ENCODE measurements at regions not wholly inside any gene's neighbourhood (a gene's known extent, or its start where the extent isn't known, plus 50 kb on each side); places are given as distances from the start of the nearest gene placed in this dataset.

GRCh38 chr18:29169599-29169998 is 992.7 kb upstream of the CDH2 start:
- DNase-seq (ENCODE audit: low read depth in 2 of 2): no peak

GRCh38 chr18:29164993-29165599 is 988.2 kb upstream of the CDH2 start:
- DNase-seq (ENCODE audit: low read depth in 2 of 2): peak; percentile 63 to 84

- DNase-seq (ENCODE audit: low read depth in 2 of 2): peak; percentile 70 to 92
Observed at GRCh38 chr18:29164020-29164706, 987.2 kb upstream of the CDH2 start.

GRCh38 chr18:29163596-29163995 is 986.7 kb upstream of the CDH2 start:
- DNase-seq (ENCODE audit: low read depth in 2 of 2): no peak

GRCh38 chr18:29161429-29161828 is 984.5 kb upstream of the CDH2 start:
- DNase-seq (ENCODE audit: low read depth in 2 of 2): no peak

GRCh38 chr18:29160170-29160569 is 983.2 kb upstream of the CDH2 start:
- DNase-seq (ENCODE audit: low read depth in 2 of 2): no peak

GRCh38 chr18:29157905-29158304 is 981.0 kb upstream of the CDH2 start:
- DNase-seq (ENCODE audit: low read depth in 2 of 2): no peak

- DNase-seq (ENCODE audit: low read depth in 2 of 2): peak in 1 of 2 donors; percentile 43
Observed at GRCh38 chr18:29157057-29157780, 980.3 kb upstream of the CDH2 start.

- no peak for DNase-seq (ENCODE audit: low read depth in 2 of 2)
Observed at GRCh38 chr18:29156531-29156930, 979.6 kb upstream of the CDH2 start.

- DNase-seq (ENCODE audit: low read depth in 2 of 2): peak; percentile 69 to 86
Observed at GRCh38 chr18:29154758-29155725, 978.1 kb upstream of the CDH2 start.

- peak in 1 of 2 donors; percentile 53 for DNase-seq (ENCODE audit: low read depth in 2 of 2)
Observed at GRCh38 chr18:29154196-29154757, 977.3 kb upstream of the CDH2 start.

- no peak for DNase-seq (ENCODE audit: low read depth in 2 of 2)
Observed at GRCh38 chr18:29153091-29153490, 976.2 kb upstream of the CDH2 start.

- peak; percentile 47 to 57 for DNase-seq (ENCODE audit: low read depth in 2 of 2)
Observed at GRCh38 chr18:29147944-29148343, 971.0 kb upstream of the CDH2 start.

GRCh38 chr18:29146068-29146467 is 969.1 kb upstream of the CDH2 start:
- DNase-seq (ENCODE audit: low read depth in 2 of 2): no peak

- DNase-seq (ENCODE audit: low read depth in 2 of 2): no peak
Observed at GRCh38 chr18:29140590-29140989, 963.7 kb upstream of the CDH2 start.

- DNase-seq (ENCODE audit: low read depth in 2 of 2): no peak
Observed at GRCh38 chr18:29137773-29138495, 961.0 kb upstream of the CDH2 start.

- DNase-seq (ENCODE audit: low read depth in 2 of 2): peak in 1 of 2 donors; percentile 6
Observed at GRCh38 chr18:29123706-29124530, 947.0 kb upstream of the CDH2 start.

GRCh38 chr18:29104671-29105070 is 927.7 kb upstream of the CDH2 start:
- no peak for DNase-seq (ENCODE audit: low read depth in 2 of 2)

- DNase-seq (ENCODE audit: low read depth in 2 of 2): no peak
Observed at GRCh38 chr18:29104227-29104626, 927.3 kb upstream of the CDH2 start.

All from dermis microvascular lymphatic vessel endothelial cell (primary cell).